Type B pancreatic cell (in vitro differentiated cells): ENCODE measurements at regions not wholly inside any gene's neighbourhood (a gene's known extent, or its start where the extent isn't known, plus 50 kb on each side); places are given as distances from the start of the nearest gene placed in this dataset.
"Not testable (repeated sequence)": the region's sequence is repeated elsewhere in the genome, so short reads cannot be mapped to it uniquely, and the experiment has no call there.

Experiments
- DNase-seq: peaks from one replicate; pipeline ENCODE4 v3.0.0; 2021; ENCODE audit warnings: mixed read lengths; ENCODE audit not compliant: unreplicated experiment; ENCODE audit errors: extremely low spot score
- H3K27ac Mint-ChIP-seq: 2 replicates; pipeline ENCODE4 v1.8.0; 2021; ENCODE audit warnings: mild to moderate bottlenecking, mixed read lengths
- H3K27me3 Mint-ChIP-seq: 2 replicates; pipeline ENCODE4 v1.8.0; 2021; ENCODE audit warnings: mixed read lengths
- H3K36me3 Mint-ChIP-seq: 2 replicates; pipeline ENCODE4 v1.8.0; 2021; ENCODE audit warnings: mixed read lengths
- H3K4me1 Mint-ChIP-seq: one replicate; pipeline ENCODE4 v1.8.0; 2021; ENCODE audit warnings: mixed read lengths; ENCODE audit not compliant: unreplicated experiment
- H3K4me3 Mint-ChIP-seq: 2 replicates; pipeline ENCODE4 v1.8.0; 2021; ENCODE audit warnings: mild to moderate bottlenecking, mixed read lengths
- H3K9me3 Mint-ChIP-seq: 2 replicates; pipeline ENCODE4 v1.8.0; 2021; ENCODE audit warnings: mixed read lengths

GRCh38 chr16:29177888-29178726 lies 193.3 kb downstream of the LAT start:
- not testable (repeated sequence) for H3K9me3 Mint-ChIP-seq, H3K4me1 Mint-ChIP-seq, H3K27me3 Mint-ChIP-seq, DNase-seq, H3K36me3 Mint-ChIP-seq, H3K4me3 Mint-ChIP-seq
- H3K27ac Mint-ChIP-seq = peak overlapping the region; percentile 29

GRCh38 chr16:29177203-29177887 lies 192.5 kb downstream of the LAT start:
- not testable (repeated sequence) for H3K27me3 Mint-ChIP-seq, H3K4me3 Mint-ChIP-seq, DNase-seq, H3K9me3 Mint-ChIP-seq, H3K27ac Mint-ChIP-seq, H3K36me3 Mint-ChIP-seq, H3K4me1 Mint-ChIP-seq

- not testable (repeated sequence) for H3K36me3 Mint-ChIP-seq, H3K4me3 Mint-ChIP-seq, H3K9me3 Mint-ChIP-seq, DNase-seq, H3K27me3 Mint-ChIP-seq, H3K27ac Mint-ChIP-seq, H3K4me1 Mint-ChIP-seq
Observed at GRCh38 chr16:29176822-29177202, 192.0 kb downstream of the LAT start.

- not testable (repeated sequence) for H3K9me3 Mint-ChIP-seq, DNase-seq, H3K27me3 Mint-ChIP-seq, H3K4me1 Mint-ChIP-seq, H3K36me3 Mint-ChIP-seq, H3K27ac Mint-ChIP-seq, H3K4me3 Mint-ChIP-seq
Observed at GRCh38 chr16:29176154-29176470, 191.3 kb downstream of the LAT start.

GRCh38 chr16:29175411-29176153 lies 190.7 kb downstream of the LAT start:
- H3K4me1 Mint-ChIP-seq, H3K4me3 Mint-ChIP-seq, H3K9me3 Mint-ChIP-seq, DNase-seq, H3K27ac Mint-ChIP-seq, H3K36me3 Mint-ChIP-seq, H3K27me3 Mint-ChIP-seq: not testable (repeated sequence)

DNA sequence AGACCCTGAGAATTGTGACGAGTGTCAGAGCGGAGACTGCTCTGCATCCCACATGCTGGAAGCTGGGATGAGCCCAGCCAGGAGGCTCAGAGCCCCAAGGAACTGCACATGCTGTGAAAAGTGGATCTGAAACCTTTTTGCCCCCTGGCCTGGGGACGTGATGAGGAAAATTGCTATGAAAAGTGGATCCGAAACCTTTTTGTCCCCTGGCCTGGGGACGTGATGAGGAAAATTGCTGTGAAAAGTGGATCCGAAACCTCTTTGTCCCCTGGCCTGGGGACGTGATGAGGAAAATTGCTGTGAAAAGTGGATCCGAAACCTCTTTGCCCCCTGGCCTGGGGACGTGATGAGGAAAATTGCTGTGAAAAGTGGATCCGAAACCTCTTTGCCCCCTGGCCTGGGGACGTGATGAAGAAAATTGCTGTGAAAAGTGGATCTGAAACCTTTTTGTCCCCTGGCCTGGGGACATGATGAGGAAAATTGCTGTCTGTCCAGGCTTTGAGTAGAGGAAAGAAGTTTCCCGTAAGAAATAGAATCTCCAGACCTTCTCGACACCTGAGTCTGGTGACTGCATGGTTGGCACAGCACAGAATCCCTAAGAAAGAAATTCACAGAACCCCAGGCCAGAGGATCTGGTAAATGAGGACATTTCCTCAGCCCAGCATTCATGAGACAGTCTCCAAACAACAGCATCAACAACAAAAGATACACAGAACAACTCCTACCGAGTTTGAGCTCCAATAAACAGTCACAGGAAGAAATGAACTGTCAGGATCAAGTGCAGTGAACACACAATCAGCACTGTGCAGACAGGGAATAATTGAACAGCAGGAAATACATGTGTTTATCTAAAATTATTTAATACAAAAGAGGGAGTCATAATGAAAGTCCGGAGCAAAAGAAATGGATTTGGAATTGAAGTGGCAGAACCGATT lies 188.8 kb downstream of the LAT start:
- not testable (repeated sequence) for DNase-seq, H3K27ac Mint-ChIP-seq, H3K9me3 Mint-ChIP-seq, H3K27me3 Mint-ChIP-seq, H3K4me1 Mint-ChIP-seq, H3K36me3 Mint-ChIP-seq, H3K4me3 Mint-ChIP-seq

DNA sequence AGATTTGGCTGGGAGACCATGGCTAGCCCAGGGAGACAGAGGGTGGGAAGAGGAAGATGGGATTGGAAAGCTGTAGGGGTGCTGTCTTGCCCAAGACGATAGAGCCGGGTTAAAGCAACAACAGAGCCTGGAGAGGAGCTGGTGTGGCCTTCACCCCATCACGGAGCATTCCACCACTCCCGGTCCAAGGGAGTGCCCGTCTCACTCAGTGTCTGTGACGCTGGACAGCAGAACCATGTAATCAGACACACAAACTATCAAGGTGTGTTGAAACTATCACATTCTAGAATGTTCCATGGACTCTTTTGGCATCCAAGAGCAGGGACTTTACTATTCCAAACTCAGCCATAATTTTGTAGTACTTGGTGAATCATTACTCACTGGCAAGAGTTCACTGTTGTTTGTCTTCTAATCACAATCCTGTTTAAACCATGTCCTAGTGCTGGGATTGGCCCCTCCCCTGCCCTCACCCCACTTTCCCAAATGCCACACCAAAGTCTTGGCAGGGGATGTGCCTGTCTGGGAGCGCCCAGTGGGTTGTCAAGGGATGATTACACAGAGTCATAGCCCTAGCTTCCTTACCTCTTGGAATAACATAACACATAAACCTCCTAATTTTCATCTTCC lies 187.4 kb downstream of the LAT start:
- H3K27ac Mint-ChIP-seq = not testable (repeated sequence)

GRCh38 chr16:29171296-29171695 lies 186.4 kb downstream of the LAT start:
- not testable (repeated sequence) for H3K4me3 Mint-ChIP-seq, H3K4me1 Mint-ChIP-seq, H3K27ac Mint-ChIP-seq

More for the DNA sequence above, 187.4 kb downstream of the LAT start:
- not testable (repeated sequence) for H3K4me1 Mint-ChIP-seq, DNase-seq, H3K4me3 Mint-ChIP-seq, H3K36me3 Mint-ChIP-seq, H3K9me3 Mint-ChIP-seq, H3K27me3 Mint-ChIP-seq

DNA sequence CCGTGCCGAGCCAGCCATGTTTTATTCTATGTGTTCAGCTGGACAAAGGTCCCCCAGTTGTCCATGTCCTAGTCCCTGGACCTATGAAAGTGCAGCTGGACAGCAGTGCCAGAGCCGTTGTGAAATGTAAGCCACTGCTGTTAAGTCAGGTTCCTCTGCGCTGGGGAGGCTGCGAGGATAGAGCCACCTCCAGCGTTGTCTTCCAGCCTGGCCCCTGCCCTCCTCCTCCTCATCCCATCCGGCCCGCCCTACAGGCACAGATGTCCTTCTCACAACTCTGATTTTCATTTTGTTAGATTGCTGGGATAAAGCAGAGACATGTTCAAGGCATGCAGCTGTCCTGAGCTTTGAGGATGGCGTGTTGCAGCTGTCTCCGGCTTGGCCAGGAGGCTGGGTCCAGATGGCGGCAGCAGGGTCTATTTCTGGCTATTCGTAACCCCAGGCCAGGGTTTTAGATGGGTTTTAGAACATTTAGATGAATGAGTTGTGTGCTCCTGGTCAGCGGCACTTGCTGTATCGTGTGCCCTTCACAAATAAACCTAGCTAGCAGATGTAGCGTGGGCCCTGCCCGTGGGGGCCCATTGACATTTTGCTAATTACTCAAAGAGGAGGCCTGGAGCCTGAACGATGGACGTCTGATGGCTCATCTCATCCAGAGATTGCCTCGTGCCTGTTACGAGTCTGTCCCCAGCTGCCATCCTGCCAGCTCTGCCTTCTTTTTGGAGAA lies 185.7 kb downstream of the LAT start:
- DNase-seq, H3K27me3 Mint-ChIP-seq, H3K4me1 Mint-ChIP-seq, H3K36me3 Mint-ChIP-seq, H3K9me3 Mint-ChIP-seq, H3K27ac Mint-ChIP-seq, H3K4me3 Mint-ChIP-seq: not testable (repeated sequence)

More at GRCh38 chr16:29171296-29171695, 186.4 kb downstream of the LAT start:
- DNase-seq, H3K36me3 Mint-ChIP-seq, H3K9me3 Mint-ChIP-seq, H3K27me3 Mint-ChIP-seq: not testable (repeated sequence)

DNA sequence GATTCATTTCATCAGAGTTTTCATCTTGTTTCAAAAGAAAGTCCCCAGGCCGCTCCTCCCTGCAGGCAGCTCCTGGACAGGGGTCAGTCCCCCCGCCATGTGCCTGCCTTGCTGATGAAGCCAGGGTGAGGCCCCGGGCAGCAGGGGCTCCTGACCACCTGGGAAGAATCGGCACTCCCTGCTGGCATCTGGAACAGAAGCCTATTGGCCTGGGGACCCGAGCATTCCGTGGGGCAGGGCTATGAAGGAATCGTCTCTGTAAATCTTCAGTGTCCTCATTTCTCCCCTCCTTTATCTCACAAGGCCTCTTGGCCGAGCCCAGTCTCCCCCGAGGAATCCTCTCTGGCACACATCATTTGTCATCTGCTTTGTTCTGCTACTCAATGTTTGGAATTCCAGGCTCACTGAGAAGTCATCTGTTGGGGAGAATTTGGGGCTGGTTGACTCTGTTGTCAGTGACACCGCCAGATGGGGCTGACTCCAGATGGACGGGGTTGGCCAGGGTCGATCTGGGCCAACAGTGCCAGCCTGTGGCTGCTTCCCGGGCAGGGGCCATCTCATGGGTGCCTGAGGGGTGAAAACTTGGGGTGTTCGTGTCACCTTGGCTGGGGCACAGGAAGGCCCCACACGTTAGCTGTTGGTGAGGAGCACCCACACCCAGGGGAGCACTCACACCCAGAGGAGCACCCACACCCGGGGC lies 184.6 kb downstream of the LAT start:
- DNase-seq, H3K4me1 Mint-ChIP-seq, H3K4me3 Mint-ChIP-seq, H3K9me3 Mint-ChIP-seq, H3K36me3 Mint-ChIP-seq, H3K27me3 Mint-ChIP-seq, H3K27ac Mint-ChIP-seq: not testable (repeated sequence)

DNA sequence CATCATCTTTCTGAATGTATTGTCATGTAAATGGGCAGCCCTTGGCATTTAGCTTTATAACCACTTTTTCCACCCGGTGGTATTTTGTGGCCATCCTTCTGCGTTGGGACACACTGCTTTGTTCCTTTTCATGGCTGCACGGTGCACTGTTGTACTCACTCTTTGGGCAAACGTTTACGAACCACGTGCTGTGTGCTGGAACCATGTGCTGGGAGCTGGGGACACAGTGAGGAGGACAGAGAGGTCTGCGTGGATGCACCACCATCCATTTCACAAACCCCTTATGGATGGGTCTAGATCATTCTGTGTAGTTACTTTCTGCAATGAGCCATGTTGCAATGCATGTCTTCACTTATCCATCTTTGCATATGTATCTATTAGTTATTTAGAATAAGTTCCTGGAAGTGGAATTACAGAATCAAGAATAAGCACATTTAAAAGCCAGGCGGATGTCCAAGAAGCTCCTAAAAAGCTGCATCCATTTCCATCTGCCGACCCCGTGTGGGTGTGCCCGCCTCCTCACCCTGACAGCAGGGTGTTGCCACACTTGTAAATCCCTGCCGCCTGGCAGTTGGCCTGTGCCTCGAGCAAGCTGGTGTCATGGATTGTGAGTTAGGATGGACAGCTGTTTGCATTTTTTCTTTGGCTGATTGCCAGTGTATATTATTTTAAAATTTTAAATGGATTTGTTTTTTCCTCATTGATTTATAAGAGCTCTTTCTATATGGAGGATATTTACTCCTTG lies 183.8 kb downstream of the LAT start:
- H3K36me3 Mint-ChIP-seq, H3K4me1 Mint-ChIP-seq, H3K4me3 Mint-ChIP-seq, H3K27me3 Mint-ChIP-seq, H3K9me3 Mint-ChIP-seq, H3K27ac Mint-ChIP-seq, DNase-seq: not testable (repeated sequence)
